Stimulated activated CD8-positive, alpha-beta memory T cell treated with anti-CD3 and anti-CD28 coated beads, Interleukin-7, amount 100 ng/mL, for 48 hours (primary cell): ENCODE measurements at regions not wholly inside any gene's neighbourhood (a gene's known extent, or its start where the extent isn't known, plus 50 kb on each side); places are given as distances from the start of the nearest gene placed in this dataset.
"Not testable (repeated sequence)": the region's sequence is repeated elsewhere in the genome, so short reads cannot be mapped to it uniquely, and the experiment has no call there.

Experiments
- DNase-seq, 2 donors: peaks; one replicate each; pipeline ENCODE4 v3.0.0-alpha.2; 2020; ENCODE audit warnings: low read depth in 1 of 2; ENCODE audit errors: extremely low read depth in 1 of 2

GRCh38 chr12:28770322-28770721 is 378.8 kb upstream of the FAR2 start:
- DNase-seq, result no peak

GRCh38 chr12:28771968-28772367 is 377.1 kb upstream of the FAR2 start:
- DNase-seq, result no peak

GRCh38 chr12:28775556-28775955 is 373.5 kb upstream of the FAR2 start:
- no peak for DNase-seq

- DNase-seq, result no peak
Observed at GRCh38 chr12:28776220-28776619, 372.9 kb upstream of the FAR2 start.

- no peak for DNase-seq
Observed at GRCh38 chr12:28776913-28777422, 372.1 kb upstream of the FAR2 start.

GRCh38 chr12:28777603-28778365 is 371.3 kb upstream of the FAR2 start:
- DNase-seq, result no peak

GRCh38 chr12:28780096-28780495 is 369.0 kb upstream of the FAR2 start:
- DNase-seq, result no peak

GRCh38 chr12:28780960-28781359 is 368.1 kb upstream of the FAR2 start:
- no peak for DNase-seq

GRCh38 chr12:28781671-28782652 is 367.1 kb upstream of the FAR2 start:
- no peak for DNase-seq

GRCh38 chr12:28782812-28783211 is 366.3 kb upstream of the FAR2 start:
- no peak for DNase-seq

- no peak for DNase-seq
Observed at GRCh38 chr12:28787151-28787550, 361.9 kb upstream of the FAR2 start.

GRCh38 chr12:28788256-28788655 is 360.8 kb upstream of the FAR2 start:
- DNase-seq, result not testable (repeated sequence)

GRCh38 chr12:28793581-28794151 is 355.4 kb upstream of the FAR2 start:
- no peak for DNase-seq

- DNase-seq, result no peak
Observed at GRCh38 chr12:28794211-28794610, 354.9 kb upstream of the FAR2 start.

- no peak for DNase-seq
Observed at GRCh38 chr12:28794786-28795185, 354.3 kb upstream of the FAR2 start.

GRCh38 chr12:28795311-28795710 is 353.8 kb upstream of the FAR2 start:
- no peak for DNase-seq

GRCh38 chr12:28799348-28799747 is 349.7 kb upstream of the FAR2 start:
- no peak for DNase-seq

- DNase-seq, result no peak
Observed at GRCh38 chr12:28800129-28800528, 348.9 kb upstream of the FAR2 start.

GRCh38 chr12:28802706-28803438 is 346.2 kb upstream of the FAR2 start:
- DNase-seq, result no peak

GRCh38 chr12:28807535-28807934 is 341.5 kb upstream of the FAR2 start:
- DNase-seq, result no peak

- DNase-seq, result no peak
Observed at GRCh38 chr12:28811457-28811856, 337.6 kb upstream of the FAR2 start.
